Inferior parietal cortex (tissue), 1 donor: ENCODE measurements at regions not wholly inside any gene's neighbourhood (a gene's known extent, or its start where the extent isn't known, plus 50 kb on each side); places are given as distances from the start of the nearest gene placed in this dataset.
"Not testable (repeated sequence)": the region's sequence is repeated elsewhere in the genome, so short reads cannot be mapped to it uniquely, and the experiment has no call there.

Experiments
- DNase-seq: peaks from one replicate; pipeline ENCODE4 v3.0.0-alpha.2; 2016; ENCODE audit errors: extremely low spot score

DNA sequence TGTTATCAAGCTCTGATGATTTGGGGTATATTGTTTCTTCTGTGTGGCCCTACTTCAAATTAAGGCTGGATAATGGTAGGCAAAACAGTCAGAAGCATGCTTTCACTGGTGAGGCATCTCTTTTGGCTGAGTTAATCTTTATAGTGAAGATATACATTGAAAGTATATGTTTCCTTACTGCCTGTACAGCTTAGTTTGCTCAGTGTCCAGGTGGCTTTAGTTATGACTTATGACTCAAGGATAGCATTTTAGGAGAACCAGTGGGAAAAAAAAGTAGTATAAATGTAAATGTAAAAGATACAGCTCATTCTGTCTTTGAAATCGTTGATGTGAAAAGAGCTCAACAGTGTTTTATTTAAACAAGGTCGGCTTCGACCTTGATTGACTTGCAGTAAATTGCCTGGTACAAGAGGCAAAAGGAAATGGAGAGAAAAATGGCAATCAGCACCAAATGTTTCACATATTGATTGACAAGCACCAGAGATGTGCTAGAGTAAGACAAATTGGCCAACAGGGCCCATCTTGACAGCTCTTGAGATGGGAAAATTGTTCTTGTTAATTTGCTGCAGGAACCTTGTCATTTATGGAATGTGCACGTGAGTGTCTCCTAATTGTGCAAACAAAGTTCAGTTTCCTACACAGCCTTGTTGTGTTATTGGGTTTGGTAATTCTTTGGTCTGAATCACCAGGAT lies 447.4 kb upstream of the WWC1 start:
- DNase-seq: no peak

DNA sequence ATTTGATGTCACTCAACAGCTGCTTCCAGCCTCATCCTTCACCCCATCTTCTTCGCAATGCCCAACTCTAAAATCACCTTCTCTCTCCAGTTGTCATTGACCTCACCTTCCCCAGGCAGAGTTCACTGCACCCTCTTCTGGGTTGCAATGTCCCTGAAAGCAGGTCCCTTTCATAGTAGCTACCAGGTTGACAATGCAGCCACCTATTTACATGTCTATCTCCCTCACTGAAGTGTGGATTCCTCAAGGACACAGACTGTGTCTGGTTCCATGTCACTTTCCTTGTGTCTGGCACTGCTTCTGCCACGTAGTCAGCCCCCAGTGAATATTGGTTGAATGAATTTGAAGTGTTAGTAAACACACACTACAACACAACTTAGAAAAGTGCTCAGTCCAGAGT lies 445.5 kb upstream of the WWC1 start:
- DNase-seq: no peak

GRCh38 chr5:167849874-167850273 lies 441.6 kb upstream of the WWC1 start:
- no peak for DNase-seq

GRCh38 chr5:167850911-167851310 lies 440.5 kb upstream of the WWC1 start:
- DNase-seq: no peak

GRCh38 chr5:167851416-167851815 lies 440.0 kb upstream of the WWC1 start:
- no peak for DNase-seq

DNA sequence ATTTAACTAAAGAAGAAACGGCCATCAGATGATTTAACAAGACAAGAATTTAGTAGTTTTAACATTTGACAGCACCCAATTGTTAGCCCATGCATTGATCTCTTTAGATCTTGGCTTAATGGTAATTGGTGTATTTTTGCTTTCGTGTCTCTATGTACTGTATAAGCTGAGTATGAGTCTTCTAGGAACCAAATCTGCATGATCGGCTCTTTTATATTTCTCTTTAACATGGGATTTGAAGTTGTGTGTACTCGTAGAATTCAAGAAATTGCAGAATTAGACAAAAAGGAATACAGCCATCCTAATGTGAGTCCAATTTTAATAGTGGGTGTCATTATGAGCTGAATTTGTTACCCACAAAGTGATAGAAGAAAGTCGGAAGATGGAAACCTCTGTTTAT lies 438.9 kb upstream of the WWC1 start:
- no peak for DNase-seq

- DNase-seq: no peak
Observed at GRCh38 chr5:167853421-167853820, 438.0 kb upstream of the WWC1 start.

DNA sequence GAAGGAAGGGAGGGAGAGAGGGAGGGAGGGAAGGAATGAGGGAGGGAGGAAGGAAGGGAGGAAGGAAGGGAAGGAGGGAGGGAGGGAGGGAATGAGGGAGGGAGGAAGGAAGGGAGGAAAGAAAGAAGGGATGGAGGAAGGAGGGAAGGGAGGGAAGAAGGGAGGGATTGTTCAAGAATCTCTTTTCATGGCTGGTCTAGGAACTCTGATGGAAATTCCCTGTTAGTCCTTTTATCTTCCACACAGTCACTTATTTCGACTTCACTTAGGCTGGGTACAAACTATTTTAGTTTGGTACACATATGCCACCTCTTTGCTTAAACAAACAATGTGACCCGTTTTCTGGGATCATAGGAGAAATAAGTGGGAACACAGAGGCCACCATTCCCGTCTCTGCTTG lies 435.6 kb upstream of the WWC1 start:
- DNase-seq: no peak

DNA sequence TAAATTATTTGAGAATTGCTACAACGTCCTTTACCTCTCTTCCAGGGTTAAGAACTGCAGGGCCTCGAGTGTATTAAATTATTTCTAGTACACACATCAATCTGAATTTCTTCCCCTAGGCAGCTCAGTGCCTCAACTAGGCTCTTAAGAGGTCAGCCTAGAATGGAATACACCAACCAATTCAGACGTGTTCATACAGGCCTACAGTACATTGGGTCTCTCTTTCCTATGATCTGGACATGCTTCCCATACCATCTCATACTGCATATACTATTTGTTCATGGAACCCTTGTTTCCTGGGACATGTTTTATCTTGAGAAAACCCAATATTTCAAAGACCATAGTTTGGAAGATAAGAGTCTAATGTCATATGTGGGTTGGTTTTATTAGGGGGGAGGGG lies 434.1 kb upstream of the WWC1 start:
- DNase-seq: no peak

DNA sequence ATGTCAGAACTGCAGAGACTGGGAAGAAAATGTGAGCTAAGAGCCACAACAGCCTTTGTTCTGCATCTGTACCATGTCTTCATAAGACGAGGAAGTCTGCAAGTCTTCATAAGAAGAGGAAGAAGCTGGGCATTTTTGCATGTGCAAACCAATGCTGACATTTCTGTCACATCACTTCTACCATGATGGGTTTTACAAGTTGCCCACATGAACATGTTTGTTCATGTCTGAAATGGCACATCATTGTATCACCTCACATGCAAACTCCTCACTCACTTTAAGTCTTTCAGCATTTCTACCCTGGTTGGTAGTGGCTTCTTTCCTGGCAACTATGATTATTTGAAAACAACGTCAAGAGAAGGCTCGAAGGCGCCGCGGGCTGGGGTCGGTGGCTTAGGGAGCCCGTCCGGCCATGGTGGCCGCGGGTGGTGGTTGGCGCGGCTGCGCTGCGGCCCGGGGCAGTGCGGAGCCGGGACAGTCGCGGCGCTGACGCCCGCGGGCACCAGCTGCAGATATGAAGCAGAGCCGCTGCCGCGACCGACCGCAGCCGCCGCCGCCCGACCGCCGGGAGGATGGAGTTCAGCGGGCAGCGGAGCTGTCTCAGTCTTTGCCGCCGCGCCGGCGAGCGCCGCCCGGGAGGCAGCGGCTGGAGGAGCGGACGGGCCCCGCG lies 433.1 kb upstream of the WWC1 start:
- DNase-seq: not testable (repeated sequence)

DNA sequence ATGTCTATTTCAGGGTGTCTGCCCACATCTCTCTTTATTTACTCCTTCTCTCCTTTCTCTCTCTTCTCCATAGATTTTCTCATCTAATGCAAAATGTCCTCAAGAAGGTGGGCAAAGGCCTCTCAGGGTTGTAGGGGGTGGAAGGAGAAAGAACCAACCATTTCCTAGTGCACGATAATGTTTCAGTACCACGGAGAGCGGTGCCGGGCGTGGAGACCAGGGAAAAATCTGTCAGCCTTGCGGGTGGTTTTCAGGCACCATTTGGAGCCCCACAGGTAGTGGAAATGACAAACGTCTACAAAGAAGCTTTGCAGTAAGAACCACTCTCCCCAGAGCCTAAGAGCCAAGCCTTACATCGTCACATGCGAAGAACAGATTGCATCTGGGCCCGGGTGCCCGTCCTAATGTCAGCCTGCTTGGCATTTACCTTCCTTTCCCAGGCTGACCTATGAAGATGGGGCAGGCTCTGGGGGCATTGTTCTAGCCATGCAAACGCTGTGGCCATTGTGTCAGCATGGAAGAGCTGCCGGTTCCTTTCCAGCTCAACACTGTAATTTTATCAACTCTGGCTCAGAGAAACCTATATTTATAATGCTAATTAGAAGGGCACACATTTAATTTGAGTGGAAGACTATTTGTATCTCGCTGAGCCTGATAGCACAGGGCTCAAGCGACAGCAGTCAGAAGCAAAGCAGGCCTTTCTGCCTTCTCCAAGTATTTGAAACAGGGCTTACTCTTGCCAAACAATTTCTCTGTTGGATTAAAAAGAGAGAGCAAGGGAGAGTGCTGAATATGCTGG lies 430.1 kb upstream of the WWC1 start:
- no peak for DNase-seq

DNA sequence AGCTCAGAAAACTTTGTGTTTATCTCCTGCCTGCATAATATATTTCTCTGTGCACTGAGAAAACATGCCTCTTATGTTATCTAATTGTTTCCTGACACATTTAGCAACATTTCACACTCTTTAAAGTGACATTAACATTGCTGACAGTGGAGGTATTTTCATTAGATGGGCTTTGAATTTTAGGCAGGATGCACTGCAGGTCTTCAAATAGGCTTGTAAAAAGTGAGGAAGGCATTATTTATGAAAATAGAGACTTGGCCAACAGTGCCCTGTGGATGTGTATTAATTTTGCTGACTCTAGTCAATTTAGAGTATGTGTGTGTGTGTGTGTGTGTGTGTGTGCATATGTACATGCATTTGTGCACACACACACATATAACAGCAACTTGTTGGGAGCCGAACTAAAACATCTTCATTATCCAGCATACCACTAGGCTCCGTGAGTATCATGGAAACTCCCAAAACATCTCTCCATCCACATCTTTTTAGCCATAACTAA lies 429.5 kb upstream of the WWC1 start:
- no peak for DNase-seq

DNA sequence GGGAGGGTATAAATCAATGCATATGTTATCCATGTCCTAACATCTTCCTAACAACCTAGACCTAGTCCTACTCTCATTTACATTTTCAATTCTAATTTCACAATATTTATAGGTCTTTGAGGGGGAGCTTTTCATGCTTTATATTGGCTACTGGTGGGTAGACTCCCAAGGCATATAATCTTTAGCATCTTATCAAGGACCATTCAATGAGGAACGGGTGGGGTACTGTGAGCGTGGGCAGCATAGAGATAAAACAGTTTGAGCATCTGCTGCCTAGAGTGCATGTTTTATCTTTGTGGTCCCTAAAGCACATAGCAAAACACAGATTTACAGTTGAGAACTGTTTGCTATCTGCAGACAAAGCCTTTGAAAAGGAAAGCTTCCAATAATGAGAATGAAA lies 427.6 kb upstream of the WWC1 start:
- no peak for DNase-seq

DNA sequence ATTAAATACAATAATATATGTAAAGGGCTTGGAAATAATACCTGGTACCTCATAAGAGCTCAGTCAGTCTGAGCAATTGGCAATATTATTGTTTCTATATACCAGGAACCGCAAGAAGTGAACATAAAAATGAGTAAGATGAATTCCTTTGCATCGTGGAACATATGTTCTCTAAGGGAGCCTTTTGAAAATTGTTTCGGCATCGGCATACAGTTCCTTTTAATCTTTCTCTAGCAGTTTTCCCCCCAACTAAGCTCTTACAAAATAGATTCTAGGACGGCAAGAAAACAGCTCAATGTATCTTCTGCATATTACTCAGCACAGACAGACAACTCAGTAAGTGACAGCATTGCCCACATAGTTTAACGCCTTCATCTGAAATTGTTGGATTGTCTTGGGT lies 426.6 kb upstream of the WWC1 start:
- DNase-seq: no peak

DNA sequence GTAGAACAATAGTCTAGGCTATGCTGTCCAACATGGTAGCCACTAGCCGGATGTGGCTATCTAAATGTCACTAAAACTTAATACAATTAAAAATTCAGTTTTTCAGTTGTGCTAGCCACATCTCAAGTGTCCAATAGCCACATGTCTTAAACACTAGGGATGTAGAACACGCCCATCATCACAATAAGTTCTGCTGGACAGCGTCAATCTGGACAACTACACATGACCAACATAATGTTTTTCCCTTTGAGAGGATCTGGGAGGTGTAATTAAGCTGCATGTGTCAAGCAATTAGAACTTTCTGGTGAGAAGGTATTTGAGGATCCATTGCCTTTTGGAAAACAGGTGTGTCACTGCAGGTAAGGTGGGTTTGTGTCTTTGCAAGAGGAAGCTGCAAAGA lies 424.6 kb upstream of the WWC1 start:
- no peak for DNase-seq

- DNase-seq: no peak
Observed at GRCh38 chr5:167867281-167867680, 424.2 kb upstream of the WWC1 start.

DNA sequence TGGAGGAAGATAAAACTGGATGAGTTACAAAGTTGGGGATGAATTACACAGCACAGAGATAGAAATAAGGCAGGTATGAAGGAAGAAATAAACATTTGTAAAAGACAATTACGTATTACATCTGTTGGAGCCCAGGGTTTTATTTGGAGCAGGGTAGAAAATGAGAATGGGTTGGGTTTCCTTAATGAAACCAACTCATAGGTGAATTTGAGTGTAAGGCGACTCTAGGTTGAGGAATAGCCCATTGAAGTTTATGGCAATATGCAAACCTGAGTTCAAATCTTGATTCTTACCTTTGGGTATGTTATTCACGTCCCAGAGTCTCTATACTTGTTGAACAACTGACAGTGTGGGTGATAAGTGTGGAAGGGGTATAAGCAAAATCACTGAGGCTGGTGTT lies 422.3 kb upstream of the WWC1 start:
- no peak for DNase-seq

GRCh38 chr5:167870055-167870454 lies 421.4 kb upstream of the WWC1 start:
- DNase-seq: no peak

GRCh38 chr5:167871091-167871490 lies 420.4 kb upstream of the WWC1 start:
- no peak for DNase-seq

DNA sequence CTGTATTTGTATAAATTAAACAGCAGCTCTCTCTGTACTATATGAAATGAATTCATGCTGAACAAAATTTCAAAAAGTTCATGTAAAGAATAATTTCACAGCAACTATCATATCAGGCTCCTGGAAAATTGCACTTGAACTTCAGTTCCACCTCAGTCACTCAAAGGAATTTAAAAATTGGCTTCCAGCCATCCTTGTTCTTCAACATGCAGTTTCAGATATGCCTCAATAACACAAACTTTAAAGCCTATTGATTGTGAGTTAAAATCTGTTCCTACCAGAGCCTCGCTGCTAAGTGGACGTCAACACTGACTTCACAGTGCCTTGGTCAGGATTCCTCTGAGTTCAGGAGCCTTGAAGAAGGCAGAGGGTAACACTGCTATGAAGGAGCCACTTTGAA lies 418.7 kb upstream of the WWC1 start:
- DNase-seq: no peak

DNA sequence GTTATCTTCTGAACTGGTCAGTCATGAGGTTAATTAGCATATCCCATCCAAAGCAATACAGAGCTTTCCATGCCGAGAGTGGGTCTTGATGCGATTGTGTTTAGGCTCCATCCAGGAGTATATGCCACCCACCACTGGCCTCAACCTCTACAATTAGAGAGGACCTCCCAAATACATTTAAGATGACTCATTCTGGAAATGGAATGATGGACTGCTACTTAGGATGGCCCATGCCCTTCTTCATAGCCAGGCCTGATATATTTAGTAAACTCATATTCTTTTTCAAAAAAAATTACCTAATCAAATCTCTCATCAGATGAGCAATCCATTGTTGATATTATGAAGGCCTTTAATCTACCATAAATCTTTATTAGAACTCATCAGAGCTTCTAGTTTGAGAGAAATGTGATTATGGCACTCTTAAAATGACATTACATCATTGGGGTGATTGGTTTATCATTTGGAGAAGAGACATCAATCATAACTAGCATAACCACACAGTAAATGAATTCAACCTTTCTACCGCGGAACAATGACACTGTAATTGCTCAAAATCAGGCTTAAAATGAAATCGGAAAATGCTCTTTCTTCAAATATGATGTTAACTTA lies 414.2 kb upstream of the WWC1 start:
- no peak for DNase-seq

GRCh38 chr5:167877924-167878323 lies 413.5 kb upstream of the WWC1 start:
- DNase-seq: no peak
